GM13977 (cell line): ENCODE measurements at regions not wholly inside any gene's neighbourhood (a gene's known extent, or its start where the extent isn't known, plus 50 kb on each side); places are given as distances from the start of the nearest gene placed in this dataset.

ENCODE experiments used
- DNase-seq: peaks from one replicate; pipeline ENCODE4 v3.0.0; 2012; ENCODE audit warnings: low spot score
- in situ Hi-C: fragments of 300-500 bp; cut with MboI; formaldehyde crosslinking; loops from one replicate; pipeline ENCODE4 v1.12.0; 2022; ENCODE audit warnings: low sequenced_read_pairs, low pct_unique_long_range_greater_than_20kb, mixed read lengths, inconsistent platforms; ENCODE audit not compliant: unreplicated experiment
- TF ChIP-seq, protein P1 (sequence below): IDR thresholded peaks from 2 replicates; pipeline ENCODE4 v1.5.1; 2012; ENCODE audit warnings: mild to moderate bottlenecking, control low read depth; ENCODE audit not compliant: insufficient read depth; ENCODE audit errors: extremely low read depth, missing control alignments

DNA sequence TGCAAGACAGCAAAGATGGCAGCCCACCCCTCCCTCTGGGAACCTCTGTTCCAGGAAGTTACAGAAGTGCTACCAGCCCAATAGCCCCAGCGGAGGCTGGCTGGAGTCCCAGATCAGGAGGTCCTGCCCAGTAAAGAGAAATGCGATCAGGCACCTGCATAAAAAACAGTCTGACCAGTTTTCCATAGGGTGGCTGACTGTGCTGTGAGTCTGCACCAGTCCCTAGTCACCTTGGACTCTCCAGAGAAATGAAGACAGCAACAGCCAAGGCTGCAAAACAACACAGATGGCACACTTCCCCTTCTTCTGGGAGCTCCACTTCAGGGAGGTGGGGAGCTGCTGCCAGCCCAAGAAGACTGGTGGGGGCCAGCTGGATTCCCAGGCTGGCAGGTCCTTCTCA lies 265.5 kb upstream of the PCSK5 start:
- in situ Hi-C loops, result no loop called here
- TF ChIP-seq, protein P1, sequence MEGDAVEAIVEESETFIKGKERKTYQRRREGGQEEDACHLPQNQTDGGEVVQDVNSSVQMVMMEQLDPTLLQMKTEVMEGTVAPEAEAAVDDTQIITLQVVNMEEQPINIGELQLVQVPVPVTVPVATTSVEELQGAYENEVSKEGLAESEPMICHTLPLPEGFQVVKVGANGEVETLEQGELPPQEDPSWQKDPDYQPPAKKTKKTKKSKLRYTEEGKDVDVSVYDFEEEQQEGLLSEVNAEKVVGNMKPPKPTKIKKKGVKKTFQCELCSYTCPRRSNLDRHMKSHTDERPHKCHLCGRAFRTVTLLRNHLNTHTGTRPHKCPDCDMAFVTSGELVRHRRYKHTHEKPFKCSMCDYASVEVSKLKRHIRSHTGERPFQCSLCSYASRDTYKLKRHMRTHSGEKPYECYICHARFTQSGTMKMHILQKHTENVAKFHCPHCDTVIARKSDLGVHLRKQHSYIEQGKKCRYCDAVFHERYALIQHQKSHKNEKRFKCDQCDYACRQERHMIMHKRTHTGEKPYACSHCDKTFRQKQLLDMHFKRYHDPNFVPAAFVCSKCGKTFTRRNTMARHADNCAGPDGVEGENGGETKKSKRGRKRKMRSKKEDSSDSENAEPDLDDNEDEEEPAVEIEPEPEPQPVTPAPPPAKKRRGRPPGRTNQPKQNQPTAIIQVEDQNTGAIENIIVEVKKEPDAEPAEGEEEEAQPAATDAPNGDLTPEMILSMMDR, result no peak
- DNase-seq, result no peak

DNA sequence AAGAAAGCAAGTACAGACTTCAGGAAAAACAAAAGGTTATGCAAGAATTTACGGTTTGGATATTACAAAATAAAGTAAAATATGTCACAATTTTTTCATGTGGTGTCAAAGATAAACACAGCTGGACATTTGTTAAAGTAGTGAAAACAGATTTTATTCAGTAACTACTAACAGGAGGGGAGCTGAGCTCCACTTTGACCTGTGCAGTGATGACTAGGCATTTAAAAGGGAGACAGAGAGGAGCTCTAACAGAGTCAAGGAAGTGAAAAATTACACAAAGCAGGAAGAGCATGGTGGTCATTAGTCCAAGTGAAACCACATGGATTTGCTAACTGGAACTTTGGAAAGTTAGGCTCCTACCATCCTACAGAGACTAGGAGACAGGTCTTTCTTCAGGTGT lies 263.6 kb upstream of the PCSK5 start:
- no peak for DNase-seq
- in situ Hi-C loops, result no loop called here
- TF ChIP-seq, protein P1, result no peak

DNA sequence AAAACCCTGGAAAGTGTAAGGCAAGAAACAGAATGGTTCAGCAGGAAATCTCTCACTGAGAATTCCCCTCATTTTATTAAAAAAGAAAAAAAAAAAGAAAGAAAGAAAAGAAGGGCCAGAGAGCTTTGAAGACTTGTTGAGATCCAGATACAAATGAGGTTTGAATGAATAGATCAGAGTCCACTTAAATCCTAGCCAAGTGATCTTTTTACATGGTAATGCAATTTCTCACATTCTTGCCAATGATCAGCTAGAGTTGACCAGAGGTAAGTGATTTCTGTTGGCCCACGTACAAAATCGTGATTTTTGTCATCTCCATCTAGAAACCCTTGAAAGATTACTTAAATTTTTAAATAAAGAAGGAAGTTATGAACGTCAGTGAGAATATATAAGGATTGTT lies 261.5 kb upstream of the PCSK5 start:
- in situ Hi-C loops, result no loop called here
- DNase-seq, result no peak
- TF ChIP-seq, protein P1, result no peak

DNA sequence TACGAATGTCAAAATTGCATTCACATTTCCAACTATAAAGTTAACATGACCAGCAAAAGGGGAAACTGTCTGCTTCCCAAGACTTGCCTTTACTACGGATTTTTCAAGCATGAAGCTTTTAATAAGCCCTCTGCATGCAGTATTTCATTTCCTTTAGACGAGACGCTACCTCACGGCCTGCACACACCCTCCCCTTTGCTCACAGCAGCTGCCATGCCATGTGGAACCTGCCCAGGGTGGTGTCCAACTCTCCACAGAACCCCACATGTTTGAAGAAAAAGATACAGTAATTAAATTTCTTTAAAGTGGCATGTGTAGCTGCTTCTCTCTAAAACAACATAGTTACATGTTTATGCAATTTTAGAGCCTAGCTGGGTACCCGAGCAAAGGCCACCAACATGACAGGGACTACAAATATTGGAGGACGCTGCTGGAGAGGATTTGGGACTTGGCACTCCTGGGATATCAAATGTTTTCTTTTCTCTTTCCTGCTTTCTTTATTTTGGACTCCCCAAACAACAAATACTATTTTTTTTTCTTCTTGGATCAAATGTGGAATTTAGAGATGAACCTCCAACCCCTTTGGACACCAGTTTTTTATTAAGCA lies 256.9 kb upstream of the PCSK5 start:
- TF ChIP-seq, protein P1, result no peak
- DNase-seq, result no peak
- in situ Hi-C loops, result no loop called here

DNA sequence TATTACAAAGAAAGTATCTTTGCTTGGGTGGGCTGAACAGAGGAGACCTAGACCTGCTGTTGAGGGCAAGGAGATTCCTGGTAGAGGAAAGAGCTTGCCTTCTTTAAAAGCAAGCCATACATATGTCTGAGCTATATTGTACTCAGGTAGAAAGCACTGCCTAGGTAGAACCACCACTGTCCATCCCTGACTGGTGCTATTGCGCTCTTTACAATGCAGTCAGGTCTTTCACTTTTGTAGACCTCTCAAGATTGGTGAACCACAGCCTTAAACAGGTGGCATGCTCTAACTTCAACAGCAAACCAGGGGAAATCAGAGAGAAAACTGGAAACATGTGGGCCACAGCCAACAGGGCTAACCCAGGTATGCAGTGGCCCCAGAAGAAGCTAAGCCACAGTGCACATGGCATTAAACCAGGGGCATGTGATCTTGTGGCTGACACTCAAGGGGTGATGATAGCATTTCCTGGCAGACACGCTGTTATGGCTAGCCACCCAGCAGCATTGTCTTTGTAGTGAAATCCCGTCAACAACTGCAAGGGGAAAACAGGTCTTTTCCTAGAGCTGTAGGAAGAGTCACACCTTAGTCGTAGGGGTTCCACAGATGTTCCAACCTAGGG lies 253.9 kb upstream of the PCSK5 start:
- TF ChIP-seq, protein P1, result no peak
- no peak for DNase-seq
- in situ Hi-C loops, result no loop called here

DNA sequence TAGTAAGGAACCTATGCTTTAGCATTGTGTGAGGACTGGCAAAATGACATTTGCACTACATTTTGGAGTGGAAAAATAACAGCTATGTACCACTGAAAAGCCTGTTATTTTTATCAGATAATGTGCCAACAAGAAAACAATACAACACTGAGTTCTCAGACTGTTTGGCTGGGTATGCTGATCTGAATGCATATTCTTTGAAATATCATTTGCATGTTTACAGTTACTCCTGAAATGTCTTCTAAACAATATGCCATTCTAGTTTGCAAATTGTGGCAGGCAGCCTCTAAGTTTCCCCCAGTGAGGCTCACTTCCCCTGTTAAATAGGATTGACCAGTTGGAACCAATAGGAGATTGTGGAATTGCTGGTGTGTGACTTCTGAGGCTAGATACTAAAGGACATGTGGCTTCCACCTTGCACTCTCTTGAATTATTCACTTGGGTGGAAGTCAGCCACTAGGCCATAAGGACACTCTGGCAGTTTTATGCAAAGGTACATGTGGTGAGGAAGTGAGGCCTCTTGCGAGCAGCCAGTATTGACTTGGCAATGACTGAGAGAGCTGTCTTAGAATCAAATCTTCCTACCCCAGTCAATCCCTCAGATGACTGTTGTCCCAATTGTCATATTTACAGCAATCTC lies 250.4 kb upstream of the PCSK5 start:
- in situ Hi-C loops, result no loop called here
- TF ChIP-seq, protein P1, result no peak
- no peak for DNase-seq
